Femur (tissue), 1 donor: ENCODE measurements at regions not wholly inside any gene's neighbourhood (a gene's known extent, or its start where the extent isn't known, plus 50 kb on each side); places are given as distances from the start of the nearest gene placed in this dataset.

Experiments
- DNase-seq: peaks from one replicate; pipeline ENCODE4 v3.0.0-alpha.2; 2017

- no peak for DNase-seq
Observed at GRCh38 chr13:73129023-73129422, 70.2 kb downstream of the KLF5 start.
